ENCODE measurements at regions not wholly inside any gene's neighbourhood (a gene's known extent, or its start where the extent isn't known, plus 50 kb on each side); places are given as distances from the start of the nearest gene placed in this dataset.

DNA sequence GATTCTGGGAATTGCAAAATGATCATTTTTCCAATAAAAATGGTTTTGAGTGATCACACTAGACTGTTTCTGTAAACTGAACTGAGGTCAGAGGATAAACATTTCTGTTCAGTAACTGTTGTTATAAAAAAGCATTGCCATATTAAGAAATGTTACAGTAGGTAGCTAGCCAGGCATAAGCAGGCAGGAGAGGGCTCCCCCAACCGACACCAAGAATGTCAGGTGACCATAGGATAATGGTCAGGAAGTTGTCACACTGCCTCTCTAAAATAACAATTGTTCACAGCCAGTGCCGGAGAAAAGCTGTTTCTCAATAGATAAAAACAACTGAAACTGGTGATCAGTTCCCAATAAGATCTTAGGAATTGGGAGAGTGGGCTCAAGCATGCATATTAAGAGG lies 306.2 kb upstream of the SLIT2 start:
- ChIA-PET CTCF (no interaction called here), POLR2A (ENCODE audit: low non-redundant PET) (no interaction called here)
- no peak overlapping the region for H3K4me3 ChIP-seq (ENCODE audit: low read depth, low read length, poor library complexity, severe bottlenecking)
- peaks cover 10% of the 10 kb centered on the region for H3K4me1 ChIP-seq (ENCODE audit: insufficient read depth, low read length, poor library complexity, severe bottlenecking)
- TF ChIP-seq CTCF (conservative IDR thresholded peaks at IDR 0.05; ENCODE audit: low read depth, low read length): no peak
- TF ChIP-seq EZH2 (IDR thresholded peaks at IDR 0.05; ENCODE audit: borderline replicate concordance, low read depth, low read length, poor library complexity, severe bottlenecking): no peak
- no peak overlapping the region for H3K27ac ChIP-seq (ENCODE audit: low read depth, low read length, poor library complexity, severe bottlenecking)
- intact Hi-C loops (cut with micrococcal nuclease; ENCODE audit: unreplicated experiment): no loop called here
- no peaks in the 10 kb centered on the region for H3K27me3 ChIP-seq (replicated peaks; ENCODE audit: insufficient read depth, low read depth, low read length, poor library complexity)
- no peaks in the 10 kb centered on the region for H3K9me3 ChIP-seq (ENCODE audit: low read depth, low read length, poor library complexity, severe bottlenecking)
- DNase-seq (ENCODE audit: low spot score): no peak
- BruUV-seq (replicated peaks): no TSS peak
- no peaks in the 10 kb centered on the region for H3K36me3 ChIP-seq (ENCODE audit: insufficient read depth, low read length, poor library complexity, severe bottlenecking)

DNA sequence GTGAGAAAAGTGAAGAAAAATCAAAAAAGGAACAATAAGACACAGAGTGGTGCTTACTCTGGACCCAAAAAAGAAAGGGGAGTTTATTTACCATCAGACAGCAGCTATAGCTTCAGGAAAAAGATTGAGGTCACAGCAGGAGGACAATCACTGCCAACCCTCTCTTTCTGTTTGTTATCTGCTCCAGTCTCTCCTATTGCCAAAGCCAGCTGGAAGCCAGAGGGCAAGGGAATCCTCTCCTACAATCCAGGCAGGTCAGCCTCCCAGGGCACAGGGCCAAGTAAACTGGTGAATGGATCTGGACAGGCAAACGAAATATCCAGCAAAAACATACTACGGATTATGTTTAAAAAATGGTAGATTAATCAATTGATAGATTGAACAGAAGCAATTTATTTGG lies 306.9 kb upstream of the SLIT2 start:
- no peak for DNase-seq (ENCODE audit: low spot score)
- Histone ChIP-seq H3K27ac (ENCODE audit: low read depth, low read length, poor library complexity, severe bottlenecking) (no peak overlapping the region), H3K9me3 (ENCODE audit: low read depth, low read length, poor library complexity, severe bottlenecking) (no peaks in the 10 kb centered on the region), H3K4me1 (ENCODE audit: insufficient read depth, low read length, poor library complexity, severe bottlenecking) (peaks cover 10% of the 10 kb centered on the region), H3K4me3 (ENCODE audit: low read depth, low read length, poor library complexity, severe bottlenecking) (no peak overlapping the region), H3K36me3 (ENCODE audit: insufficient read depth, low read length, poor library complexity, severe bottlenecking) (no peaks in the 10 kb centered on the region), H3K27me3 (replicated peaks; ENCODE audit: insufficient read depth, low read depth, low read length, poor library complexity) (no peaks in the 10 kb centered on the region)
- TF ChIP-seq CTCF (conservative IDR thresholded peaks at IDR 0.05; ENCODE audit: low read depth, low read length): no peak
- TF ChIP-seq EZH2 (IDR thresholded peaks at IDR 0.05; ENCODE audit: borderline replicate concordance, low read depth, low read length, poor library complexity, severe bottlenecking): no peak
- ChIA-PET POLR2A (ENCODE audit: low non-redundant PET) (no interaction called here), CTCF (no interaction called here)
- intact Hi-C loops (cut with micrococcal nuclease; ENCODE audit: unreplicated experiment): no loop called here
- no TSS peak for BruUV-seq (replicated peaks)

- Histone ChIP-seq H3K36me3 (ENCODE audit: insufficient read depth, low read length, poor library complexity, severe bottlenecking) (no peaks in the 10 kb centered on the region), H3K4me3 (ENCODE audit: low read depth, low read length, poor library complexity, severe bottlenecking) (no peak overlapping the region), H3K4me1 (ENCODE audit: insufficient read depth, low read length, poor library complexity, severe bottlenecking) (peaks cover 10% of the 10 kb centered on the region), H3K27me3 (replicated peaks; ENCODE audit: insufficient read depth, low read depth, low read length, poor library complexity) (no peaks in the 10 kb centered on the region), H3K9me3 (ENCODE audit: low read depth, low read length, poor library complexity, severe bottlenecking) (no peaks in the 10 kb centered on the region), H3K27ac (ENCODE audit: low read depth, low read length, poor library complexity, severe bottlenecking) (no peak overlapping the region)
- POLR2A ChIA-PET (ENCODE audit: low non-redundant PET): no interaction called here
- DNase-seq (ENCODE audit: low spot score): no peak
- no TSS peak for BruUV-seq (replicated peaks)
- CTCF ChIA-PET: no interaction called here
- TF ChIP-seq EZH2 (IDR thresholded peaks at IDR 0.05; ENCODE audit: borderline replicate concordance, low read depth, low read length, poor library complexity, severe bottlenecking): no peak
- TF ChIP-seq CTCF (conservative IDR thresholded peaks at IDR 0.05; ENCODE audit: low read depth, low read length): no peak
- intact Hi-C loops (cut with micrococcal nuclease; ENCODE audit: unreplicated experiment): no loop called here
Observed at GRCh38 chr4:19944251-19944650, 307.5 kb upstream of the SLIT2 start.
